ENCODE measurements at regions not wholly inside any gene's neighbourhood (a gene's known extent, or its start where the extent isn't known, plus 50 kb on each side); places are given as distances from the start of the nearest gene placed in this dataset.

DNA sequence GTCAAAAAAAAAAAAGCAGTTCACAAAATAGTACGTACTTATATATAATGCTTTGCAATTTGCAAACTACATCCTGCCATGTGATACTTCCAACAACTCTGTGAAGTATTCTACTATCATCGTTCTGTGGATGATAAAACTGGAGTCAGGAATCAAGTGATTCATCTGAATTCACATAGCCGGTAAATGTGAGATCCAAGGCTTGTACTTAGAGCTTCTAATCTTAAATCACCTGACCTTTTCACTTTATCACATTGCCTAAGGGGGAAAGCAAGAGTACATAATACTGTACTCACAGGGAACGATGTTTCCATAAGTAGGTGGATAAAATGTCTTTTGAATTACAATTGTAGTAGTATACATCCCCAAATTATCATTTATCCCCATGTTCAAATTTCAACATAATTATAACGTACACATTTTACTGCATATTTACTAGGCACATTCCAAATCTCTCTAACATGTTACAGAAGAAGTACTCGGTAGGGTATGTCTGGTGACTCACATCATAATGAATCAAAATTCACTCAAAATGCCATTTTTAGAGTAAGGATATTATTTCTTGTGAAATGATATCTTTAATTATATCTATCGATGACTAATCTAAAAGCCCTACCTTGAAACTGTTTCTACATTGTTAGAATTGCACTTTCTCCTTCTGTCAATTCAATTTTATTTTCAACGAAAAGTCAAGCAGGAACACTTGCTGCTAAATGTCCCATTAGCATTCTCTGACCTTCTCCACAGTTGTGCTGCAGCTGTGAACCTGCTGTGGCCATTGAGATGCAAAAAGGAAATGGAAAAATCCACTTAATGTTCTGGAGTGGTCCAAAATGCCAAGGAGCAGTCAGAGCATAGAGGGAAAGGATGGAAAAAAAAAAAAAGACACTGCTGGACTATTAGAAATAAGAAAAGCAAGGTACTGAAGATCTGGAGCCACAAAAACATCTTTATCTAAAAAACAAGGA lies 78.9 kb downstream of the OR2K2 start:
- H3K4me1 ChIP-seq (ENCODE audit: insufficient read depth, low read length): peaks cover 9% of the 10 kb centered on the region
- no peaks in the 10 kb centered on the region for H3K27me3 ChIP-seq (ENCODE audit: insufficient read depth, low read length)
- WGBS: 80% methylated on average over 6 of the region's 8 CpGs
- H3K9ac ChIP-seq (ENCODE audit: low read depth, low read length): no peak overlapping the region
- no peaks in the 10 kb centered on the region for H3K9me3 ChIP-seq (ENCODE audit: insufficient read depth, low read depth, low read length)
- H3K4me3 ChIP-seq (ENCODE audit: low read length): no peak overlapping the region
- no peak overlapping the region for H3K27ac ChIP-seq (ENCODE audit: low read depth, low read length)
- H3K36me3 ChIP-seq (ENCODE audit: insufficient read depth, low read length): no peaks in the 10 kb centered on the region

GRCh38 chr9:111237447-111237846 lies 92.6 kb downstream of the OR2K2 start:
- H3K4me1 ChIP-seq (ENCODE audit: insufficient read depth, low read length): peaks cover 18% of the 10 kb centered on the region
- no peak overlapping the region for H3K9ac ChIP-seq (ENCODE audit: low read depth, low read length)
- no peak overlapping the region for H3K4me3 ChIP-seq (ENCODE audit: low read length)
- 86% methylated on average over 1 of the region's 1 CpG for WGBS
- H3K9me3 ChIP-seq (ENCODE audit: insufficient read depth, low read depth, low read length): no peaks in the 10 kb centered on the region
- H3K27me3 ChIP-seq (ENCODE audit: insufficient read depth, low read length): no peaks in the 10 kb centered on the region
- no peak overlapping the region for H3K27ac ChIP-seq (ENCODE audit: low read depth, low read length)
- H3K36me3 ChIP-seq (ENCODE audit: insufficient read depth, low read length): no peaks in the 10 kb centered on the region

DNA sequence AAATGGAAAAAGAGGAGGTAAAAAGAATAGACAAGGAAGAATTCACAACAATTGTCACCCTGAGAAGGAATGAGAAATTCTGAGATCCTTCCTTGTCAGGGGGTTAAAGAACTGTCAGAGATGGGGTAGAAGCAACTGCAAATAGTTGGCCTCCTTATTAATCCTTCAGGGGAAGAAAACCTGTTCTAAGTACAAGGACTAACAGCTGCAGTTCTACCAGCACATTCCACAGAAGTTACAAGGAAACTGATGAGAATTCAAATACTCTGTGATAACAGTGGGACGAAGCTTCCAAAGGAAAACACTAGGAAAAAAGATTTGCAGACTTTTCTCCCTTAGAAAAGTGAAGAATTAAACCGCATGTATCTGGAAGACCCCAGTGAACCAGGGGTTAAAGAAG lies 93.7 kb downstream of the OR2K2 start:
- no peak overlapping the region for H3K27ac ChIP-seq (ENCODE audit: low read depth, low read length)
- no peaks in the 10 kb centered on the region for H3K9me3 ChIP-seq (ENCODE audit: insufficient read depth, low read depth, low read length)
- H3K9ac ChIP-seq (ENCODE audit: low read depth, low read length): no peak overlapping the region
- H3K4me1 ChIP-seq (ENCODE audit: insufficient read depth, low read length): peaks cover 19% of the 10 kb centered on the region
- H3K36me3 ChIP-seq (ENCODE audit: insufficient read depth, low read length): no peaks in the 10 kb centered on the region
- 89% methylated on average over 2 of the region's 2 CpGs for WGBS
- H3K4me3 ChIP-seq (ENCODE audit: low read length): no peak overlapping the region
- no peaks in the 10 kb centered on the region for H3K27me3 ChIP-seq (ENCODE audit: insufficient read depth, low read length)

- Histone ChIP-seq H3K4me3 (ENCODE audit: low read length) (no peak overlapping the region), H3K27ac (ENCODE audit: low read depth, low read length) (no peak overlapping the region), H3K27me3 (ENCODE audit: insufficient read depth, low read length) (no peaks in the 10 kb centered on the region), H3K9me3 (ENCODE audit: insufficient read depth, low read depth, low read length) (no peaks in the 10 kb centered on the region), H3K36me3 (ENCODE audit: insufficient read depth, low read length) (no peaks in the 10 kb centered on the region), H3K4me1 (ENCODE audit: insufficient read depth, low read length) (peaks cover 19% of the 10 kb centered on the region), H3K9ac (ENCODE audit: low read depth, low read length) (no peak overlapping the region)
- 95% methylated on average over 3 of the region's 3 CpGs for WGBS
Observed at GRCh38 chr9:111233963-111234362, 96.1 kb downstream of the OR2K2 start.

- H3K36me3 ChIP-seq (ENCODE audit: insufficient read depth, low read length): no peaks in the 10 kb centered on the region
- H3K4me3 ChIP-seq (ENCODE audit: low read length): no peak overlapping the region
- 67% methylated on average over 7 of the region's 8 CpGs for WGBS
- no peak overlapping the region for H3K9ac ChIP-seq (ENCODE audit: low read depth, low read length)
- H3K4me1 ChIP-seq (ENCODE audit: insufficient read depth, low read length): peaks cover 19% of the 10 kb centered on the region
- H3K27me3 ChIP-seq (ENCODE audit: insufficient read depth, low read length): no peaks in the 10 kb centered on the region
- no peaks in the 10 kb centered on the region for H3K9me3 ChIP-seq (ENCODE audit: insufficient read depth, low read depth, low read length)
- H3K27ac ChIP-seq (ENCODE audit: low read depth, low read length): no peak overlapping the region
Observed at GRCh38 chr9:111232997-111233790, 96.8 kb downstream of the OR2K2 start.

DNA sequence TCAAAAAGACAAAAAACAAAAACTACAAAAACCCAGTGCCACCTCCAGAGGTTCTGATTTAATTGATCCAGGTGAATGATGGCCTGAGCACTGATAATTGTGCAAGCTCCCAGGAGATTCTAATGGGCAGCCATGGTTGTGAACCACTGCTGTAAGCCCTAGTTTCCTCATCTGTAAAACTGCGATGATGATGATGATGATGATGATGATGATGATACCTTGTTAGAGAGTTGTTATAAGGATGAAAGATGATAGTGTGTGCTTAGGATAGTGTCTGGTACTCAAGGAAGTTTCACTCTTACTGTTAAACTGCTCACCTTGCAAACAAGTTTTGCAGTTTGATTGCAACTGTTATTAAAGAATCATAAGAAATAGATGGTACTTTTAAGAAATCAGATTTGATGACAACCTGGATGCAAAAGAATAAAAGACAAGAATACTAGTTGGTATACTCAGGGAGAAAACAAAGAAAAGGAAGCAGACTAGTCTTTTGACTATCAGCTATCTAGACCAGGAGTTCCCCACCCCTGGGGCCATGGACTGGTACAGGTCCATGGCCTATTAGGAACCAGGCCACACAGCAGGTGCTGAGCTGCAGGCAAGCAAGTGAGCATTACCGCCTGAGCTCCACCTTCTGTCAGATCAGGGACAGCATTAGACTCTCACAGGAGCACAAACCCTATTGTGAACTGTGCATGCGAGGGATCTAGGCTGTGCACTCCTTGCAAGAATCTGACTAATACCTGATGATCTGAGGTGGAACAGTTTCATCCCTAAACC lies 98.0 kb downstream of the OR2K2 start:
- Histone ChIP-seq H3K27ac (ENCODE audit: low read depth, low read length) (no peak overlapping the region), H3K4me1 (ENCODE audit: insufficient read depth, low read length) (peaks cover 19% of the 10 kb centered on the region)
- 83% methylated on average over 3 of the region's 3 CpGs for WGBS

GRCh38 chr9:111222757-111223156 lies 107.3 kb downstream of the OR2K2 start:
- no peaks in the 10 kb centered on the region for H3K36me3 ChIP-seq (ENCODE audit: insufficient read depth, low read length)
- no peaks in the 10 kb centered on the region for H3K4me1 ChIP-seq (ENCODE audit: insufficient read depth, low read length)
- H3K9me3 ChIP-seq (ENCODE audit: insufficient read depth, low read depth, low read length): no peaks in the 10 kb centered on the region
- H3K27me3 ChIP-seq (ENCODE audit: insufficient read depth, low read length): no peaks in the 10 kb centered on the region
- no peak overlapping the region for H3K4me3 ChIP-seq (ENCODE audit: low read length)
- H3K27ac ChIP-seq (ENCODE audit: low read depth, low read length): no peak overlapping the region
- no peak overlapping the region for H3K9ac ChIP-seq (ENCODE audit: low read depth, low read length)
- WGBS: 94% methylated on average over 1 of the region's 1 CpG

More for the DNA sequence above, 98.0 kb downstream of the OR2K2 start:
- no peaks in the 10 kb centered on the region for H3K27me3 ChIP-seq (ENCODE audit: insufficient read depth, low read length)
- H3K9me3 ChIP-seq (ENCODE audit: insufficient read depth, low read depth, low read length): no peaks in the 10 kb centered on the region
- H3K36me3 ChIP-seq (ENCODE audit: insufficient read depth, low read length): no peaks in the 10 kb centered on the region
- H3K4me3 ChIP-seq (ENCODE audit: low read length): no peak overlapping the region
- no peak overlapping the region for H3K9ac ChIP-seq (ENCODE audit: low read depth, low read length)

DNA sequence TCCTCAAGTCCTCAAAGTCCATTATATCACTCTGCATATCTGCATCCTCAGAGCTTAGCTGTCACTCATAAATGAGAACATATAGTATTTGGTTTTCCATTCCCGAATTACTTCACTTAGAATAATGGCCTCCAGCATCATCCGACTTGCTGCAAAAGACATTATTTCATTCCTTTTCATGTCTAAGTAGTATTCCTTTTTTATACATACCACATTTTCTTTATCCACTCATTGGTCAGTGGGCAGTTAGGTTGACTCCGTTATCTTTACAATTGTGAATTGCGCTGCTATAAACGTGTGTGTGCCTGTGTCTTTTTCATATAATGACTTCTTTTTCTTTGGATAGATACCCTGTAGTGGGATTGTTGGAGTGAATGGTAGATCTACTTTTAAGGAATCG lies 117.2 kb downstream of the OR2K2 start:
- H3K4me3 ChIP-seq (ENCODE audit: low read length): no peak overlapping the region
- no peak overlapping the region for H3K27ac ChIP-seq (ENCODE audit: low read depth, low read length)
- 94% methylated on average over 5 of the region's 6 CpGs for WGBS
- H3K27me3 ChIP-seq (ENCODE audit: insufficient read depth, low read length): no peaks in the 10 kb centered on the region
- 0 out of 2 replicates have a peak, but pooled peaks cover 9% of the 10 kb centered on the region for H3K4me1 ChIP-seq (ENCODE audit: insufficient read depth, low read length)
- no peak overlapping the region for H3K9ac ChIP-seq (ENCODE audit: low read depth, low read length)
- H3K9me3 ChIP-seq (ENCODE audit: insufficient read depth, low read depth, low read length): peaks cover 21% of the 10 kb centered on the region
- H3K36me3 ChIP-seq (ENCODE audit: insufficient read depth, low read length): no peaks in the 10 kb centered on the region

GRCh38 chr9:111198936-111199335 lies 131.1 kb downstream of the OR2K2 start:
- H3K9ac ChIP-seq (ENCODE audit: low read depth, low read length): no peak overlapping the region
- peaks cover 13% of the 10 kb centered on the region; the same call in 1 of the 2 replicates for H3K9me3 ChIP-seq (ENCODE audit: insufficient read depth, low read depth, low read length)
- no peak overlapping the region for H3K27ac ChIP-seq (ENCODE audit: low read depth, low read length)
- no peaks in the 10 kb centered on the region for H3K4me1 ChIP-seq (ENCODE audit: insufficient read depth, low read length)
- no peaks in the 10 kb centered on the region for H3K36me3 ChIP-seq (ENCODE audit: insufficient read depth, low read length)
- H3K4me3 ChIP-seq (ENCODE audit: low read length): no peak overlapping the region
- no peaks in the 10 kb centered on the region for H3K27me3 ChIP-seq (ENCODE audit: insufficient read depth, low read length)

DNA sequence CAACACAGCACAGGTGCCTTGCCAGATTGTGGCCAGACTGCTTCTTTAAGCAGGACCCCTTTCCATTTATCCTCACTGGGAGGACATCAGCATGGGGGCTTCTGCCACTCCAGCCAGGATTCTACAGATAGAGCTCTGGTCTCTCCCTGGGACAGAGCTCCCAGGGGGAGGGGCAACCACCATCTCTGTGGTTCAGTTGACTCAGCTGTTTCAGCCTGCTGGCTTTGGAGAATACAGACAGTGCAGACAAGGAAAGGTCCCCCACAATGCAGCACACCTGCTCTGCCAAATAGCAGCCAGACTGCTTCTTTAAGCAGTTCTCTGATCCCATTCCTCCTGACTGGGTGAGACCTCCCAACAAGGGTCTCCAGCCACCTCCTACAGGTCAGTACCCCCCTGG lies 132.8 kb downstream of the OR2K2 start:
- H3K9me3 ChIP-seq (ENCODE audit: insufficient read depth, low read depth, low read length): peaks cover 6% of the 10 kb centered on the region; the same call in 1 of the 2 replicates
- H3K27ac ChIP-seq (ENCODE audit: low read depth, low read length): no peak overlapping the region
- no peak overlapping the region for H3K4me3 ChIP-seq (ENCODE audit: low read length)
- no peaks in the 10 kb centered on the region for H3K36me3 ChIP-seq (ENCODE audit: insufficient read depth, low read length)
- peaks cover 4% of the 10 kb centered on the region; the same call in 1 of the 2 replicates for H3K4me1 ChIP-seq (ENCODE audit: insufficient read depth, low read length)
- H3K27me3 ChIP-seq (ENCODE audit: insufficient read depth, low read length): no peaks in the 10 kb centered on the region
- H3K9ac ChIP-seq (ENCODE audit: low read depth, low read length): no peak overlapping the region

Data from HUES64 (cell line).